ENCODE measurements at regions not wholly inside any gene's neighbourhood (a gene's known extent, or its start where the extent isn't known, plus 50 kb on each side); places are given as distances from the start of the nearest gene placed in this dataset.

DNA sequence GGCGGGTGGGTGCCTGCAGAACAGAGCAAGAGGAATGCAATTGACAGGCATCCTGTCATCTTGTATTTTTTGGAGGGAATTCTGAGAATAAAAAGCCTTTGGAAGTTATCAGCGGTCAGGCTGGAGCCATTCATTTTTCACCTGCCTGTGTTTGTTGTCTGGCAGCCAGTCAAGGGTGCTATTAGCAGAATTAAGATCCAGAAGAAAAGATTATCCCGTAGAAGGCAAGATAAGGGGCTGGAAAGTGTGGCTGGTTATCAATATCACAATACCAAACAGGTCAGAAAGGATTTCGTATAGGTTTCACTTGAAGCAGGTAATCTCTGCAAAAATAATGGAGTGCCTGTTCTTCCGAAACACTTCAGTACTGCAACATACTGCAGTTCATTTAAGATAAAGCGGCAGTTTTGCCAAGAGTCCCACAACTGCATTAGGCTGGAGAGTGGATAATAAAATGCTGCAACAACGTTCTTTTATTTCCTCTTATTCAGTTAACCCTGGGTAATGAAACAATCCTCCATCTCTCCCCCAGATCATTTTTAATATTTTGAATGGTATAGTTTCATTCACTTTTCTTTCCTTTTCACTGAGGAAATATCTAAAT is 171.2 kb upstream of the CDKN3 start:
- no peak overlapping the region for H3K4me2 ChIP-seq (ENCODE audit: low read length)
- H3K9ac ChIP-seq (ENCODE audit: low read length) = no peak overlapping the region
- H3K79me2 ChIP-seq (replicated peaks; ENCODE audit: insufficient read depth, low read length) = no peaks in the 10 kb centered on the region
- H3K4me3 ChIP-seq (ENCODE audit: low read length) = no peak overlapping the region
- H4K20me1 ChIP-seq (ENCODE audit: insufficient read depth) = no peaks in the 10 kb centered on the region
- H3K27me3 ChIP-seq (ENCODE audit: insufficient read depth, low read depth, low read length) = peaks cover 23% of the 10 kb centered on the region
- no peak overlapping the region for H3K27ac ChIP-seq (ENCODE audit: low read length)
- no peaks in the 10 kb centered on the region for H3K9me3 ChIP-seq (ENCODE audit: low read length)
- no peaks in the 10 kb centered on the region for H3K36me3 ChIP-seq (ENCODE audit: insufficient read depth, low read length)
- TF ChIP-seq EZH2 (IDR thresholded peaks at IDR 0.05; ENCODE audit: borderline replicate concordance, insufficient read depth, low read length, poor library complexity, severe bottlenecking) = no peak
- TF ChIP-seq, protein P1, sequence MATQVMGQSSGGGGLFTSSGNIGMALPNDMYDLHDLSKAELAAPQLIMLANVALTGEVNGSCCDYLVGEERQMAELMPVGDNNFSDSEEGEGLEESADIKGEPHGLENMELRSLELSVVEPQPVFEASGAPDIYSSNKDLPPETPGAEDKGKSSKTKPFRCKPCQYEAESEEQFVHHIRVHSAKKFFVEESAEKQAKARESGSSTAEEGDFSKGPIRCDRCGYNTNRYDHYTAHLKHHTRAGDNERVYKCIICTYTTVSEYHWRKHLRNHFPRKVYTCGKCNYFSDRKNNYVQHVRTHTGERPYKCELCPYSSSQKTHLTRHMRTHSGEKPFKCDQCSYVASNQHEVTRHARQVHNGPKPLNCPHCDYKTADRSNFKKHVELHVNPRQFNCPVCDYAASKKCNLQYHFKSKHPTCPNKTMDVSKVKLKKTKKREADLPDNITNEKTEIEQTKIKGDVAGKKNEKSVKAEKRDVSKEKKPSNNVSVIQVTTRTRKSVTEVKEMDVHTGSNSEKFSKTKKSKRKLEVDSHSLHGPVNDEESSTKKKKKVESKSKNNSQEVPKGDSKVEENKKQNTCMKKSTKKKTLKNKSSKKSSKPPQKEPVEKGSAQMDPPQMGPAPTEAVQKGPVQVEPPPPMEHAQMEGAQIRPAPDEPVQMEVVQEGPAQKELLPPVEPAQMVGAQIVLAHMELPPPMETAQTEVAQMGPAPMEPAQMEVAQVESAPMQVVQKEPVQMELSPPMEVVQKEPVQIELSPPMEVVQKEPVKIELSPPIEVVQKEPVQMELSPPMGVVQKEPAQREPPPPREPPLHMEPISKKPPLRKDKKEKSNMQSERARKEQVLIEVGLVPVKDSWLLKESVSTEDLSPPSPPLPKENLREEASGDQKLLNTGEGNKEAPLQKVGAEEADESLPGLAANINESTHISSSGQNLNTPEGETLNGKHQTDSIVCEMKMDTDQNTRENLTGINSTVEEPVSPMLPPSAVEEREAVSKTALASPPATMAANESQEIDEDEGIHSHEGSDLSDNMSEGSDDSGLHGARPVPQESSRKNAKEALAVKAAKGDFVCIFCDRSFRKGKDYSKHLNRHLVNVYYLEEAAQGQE (IDR thresholded peaks at IDR 0.05; ENCODE audit: borderline replicate concordance) = no peak
- no peak for TF ChIP-seq MXI1 (conservative IDR thresholded peaks at IDR 0.05; ENCODE audit: poor library complexity, severe bottlenecking)
- no peak for TF ChIP-seq SMC3 (conservative IDR thresholded peaks at IDR 0.05; ENCODE audit: poor library complexity)
- no peak for TF ChIP-seq RAD21 (conservative IDR thresholded peaks at IDR 0.05)
- no peak for TF ChIP-seq TAF1 (IDR thresholded peaks at IDR 0.05; ENCODE audit: low read depth)
- no peak for TF ChIP-seq POLR2AphosphoS5 (IDR thresholded peaks at IDR 0.05)
- no peak for TF ChIP-seq EP300 (conservative IDR thresholded peaks at IDR 0.05; ENCODE audit: poor library complexity, severe bottlenecking)
- TF ChIP-seq, protein P2, sequence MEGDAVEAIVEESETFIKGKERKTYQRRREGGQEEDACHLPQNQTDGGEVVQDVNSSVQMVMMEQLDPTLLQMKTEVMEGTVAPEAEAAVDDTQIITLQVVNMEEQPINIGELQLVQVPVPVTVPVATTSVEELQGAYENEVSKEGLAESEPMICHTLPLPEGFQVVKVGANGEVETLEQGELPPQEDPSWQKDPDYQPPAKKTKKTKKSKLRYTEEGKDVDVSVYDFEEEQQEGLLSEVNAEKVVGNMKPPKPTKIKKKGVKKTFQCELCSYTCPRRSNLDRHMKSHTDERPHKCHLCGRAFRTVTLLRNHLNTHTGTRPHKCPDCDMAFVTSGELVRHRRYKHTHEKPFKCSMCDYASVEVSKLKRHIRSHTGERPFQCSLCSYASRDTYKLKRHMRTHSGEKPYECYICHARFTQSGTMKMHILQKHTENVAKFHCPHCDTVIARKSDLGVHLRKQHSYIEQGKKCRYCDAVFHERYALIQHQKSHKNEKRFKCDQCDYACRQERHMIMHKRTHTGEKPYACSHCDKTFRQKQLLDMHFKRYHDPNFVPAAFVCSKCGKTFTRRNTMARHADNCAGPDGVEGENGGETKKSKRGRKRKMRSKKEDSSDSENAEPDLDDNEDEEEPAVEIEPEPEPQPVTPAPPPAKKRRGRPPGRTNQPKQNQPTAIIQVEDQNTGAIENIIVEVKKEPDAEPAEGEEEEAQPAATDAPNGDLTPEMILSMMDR (IDR thresholded peaks at IDR 0.05; ENCODE audit: poor library complexity, severe bottlenecking) = no peak
- no peaks in the 10 kb centered on the region for H3K9me2 ChIP-seq (ENCODE audit: insufficient read depth, low read length)
- H2AFZ ChIP-seq (ENCODE audit: low read depth, low read length) = no peak overlapping the region
- H3F3A ChIP-seq (ENCODE audit: insufficient read depth, low read length, poor library complexity, severe bottlenecking) = no peaks in the 10 kb centered on the region

DNA sequence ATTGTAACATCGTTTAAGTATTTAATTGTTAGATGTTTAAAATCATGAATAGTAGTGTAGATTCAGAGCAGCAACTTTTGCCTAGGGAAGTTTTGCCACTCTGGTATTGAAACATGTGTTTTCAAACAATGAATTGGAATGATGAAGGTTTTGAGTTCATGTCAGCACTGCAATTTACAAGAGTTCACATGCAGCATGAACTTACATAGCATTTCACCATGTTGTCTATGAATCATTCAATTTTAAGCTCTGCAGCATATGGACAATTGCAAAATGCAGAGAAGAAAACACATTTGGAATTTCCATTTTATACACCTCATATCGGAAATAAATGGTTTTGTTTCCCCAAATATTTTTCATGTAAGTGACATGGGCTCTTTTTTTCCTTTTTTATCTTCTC is 170.7 kb upstream of the CDKN3 start:
- no peak overlapping the region for H2AFZ ChIP-seq (ENCODE audit: low read depth, low read length)
- no peak for TF ChIP-seq EP300 (conservative IDR thresholded peaks at IDR 0.05; ENCODE audit: poor library complexity, severe bottlenecking)
- TF ChIP-seq SMC3 (conservative IDR thresholded peaks at IDR 0.05; ENCODE audit: poor library complexity) = no peak
- TF ChIP-seq, protein P1 (IDR thresholded peaks at IDR 0.05; ENCODE audit: borderline replicate concordance) = no peak
- TF ChIP-seq EZH2 (IDR thresholded peaks at IDR 0.05; ENCODE audit: borderline replicate concordance, insufficient read depth, low read length, poor library complexity, severe bottlenecking) = no peak
- TF ChIP-seq RAD21 (conservative IDR thresholded peaks at IDR 0.05) = no peak
- TF ChIP-seq MXI1 (conservative IDR thresholded peaks at IDR 0.05; ENCODE audit: poor library complexity, severe bottlenecking) = no peak
- no peaks in the 10 kb centered on the region for H3F3A ChIP-seq (ENCODE audit: insufficient read depth, low read length, poor library complexity, severe bottlenecking)
- H3K4me3 ChIP-seq (ENCODE audit: low read length) = no peak overlapping the region
- H3K9me2 ChIP-seq (ENCODE audit: insufficient read depth, low read length) = no peaks in the 10 kb centered on the region
- no peak overlapping the region for H3K9ac ChIP-seq (ENCODE audit: low read length)
- no peaks in the 10 kb centered on the region for H4K20me1 ChIP-seq (ENCODE audit: insufficient read depth)
- no peaks in the 10 kb centered on the region for H3K36me3 ChIP-seq (ENCODE audit: insufficient read depth, low read length)
- H3K4me2 ChIP-seq (ENCODE audit: low read length) = no peak overlapping the region
- no peaks in the 10 kb centered on the region for H3K79me2 ChIP-seq (replicated peaks; ENCODE audit: insufficient read depth, low read length)
- H3K9me3 ChIP-seq (ENCODE audit: low read length) = no peaks in the 10 kb centered on the region
- H3K27me3 ChIP-seq (ENCODE audit: insufficient read depth, low read depth, low read length) = peaks cover 18% of the 10 kb centered on the region
- H3K27ac ChIP-seq (ENCODE audit: low read length) = no peak overlapping the region

Data from neural cell (in vitro differentiated cells).